ENCODE measurements at regions not wholly inside any gene's neighbourhood (a gene's known extent, or its start where the extent isn't known, plus 50 kb on each side); places are given as distances from the start of the nearest gene placed in this dataset.

GRCh38 chr21:35208810-35209517, 159.9 kb upstream of the RUNX1 start:
- TF ChIP-seq CTCF (IDR thresholded peaks at IDR 0.05) (no peak), POLR2A (IDR thresholded peaks at IDR 0.05) (no peak)

All from thyroid gland (tissue), 4 donors.